ENCODE measurements at regions not wholly inside any gene's neighbourhood (a gene's known extent, or its start where the extent isn't known, plus 50 kb on each side); places are given as distances from the start of the nearest gene placed in this dataset.
"Not testable (repeated sequence)": the region's sequence is repeated elsewhere in the genome, so short reads cannot be mapped to it uniquely, and the experiment has no call there.

- ATAC-seq (ENCODE audit: low read depth); H3K9me3 Mint-ChIP-seq (ENCODE audit: insufficient read depth); H3K4me1 ChIP-seq (ENCODE audit: control insufficient read depth in 2 of 2, insufficient read depth in 2 of 2, low read length in 2 of 2); H3K4me3 Mint-ChIP-seq; H3K9me3 ChIP-seq (ENCODE audit: control extremely low read depth in 1 of 3, control insufficient read depth in 2 of 3, insufficient read depth in 1 of 3, low read length in 2 of 3); H3K27ac ChIP-seq (ENCODE audit: low read length in 2 of 2); H3K79me2 ChIP-seq (ENCODE audit: control insufficient read depth, insufficient read depth, low read length); H3K9ac ChIP-seq (ENCODE audit: low read length); intact Hi-C loops (cut with micrococcal nuclease); H3K27me3 Mint-ChIP-seq; H3K36me3 ChIP-seq (replicated peaks in 1 of 2; ENCODE audit: control extremely low read depth in 1 of 2, control insufficient read depth in 1 of 2, extremely low read depth in 1 of 2, insufficient read depth in 2 of 2, low read length in 1 of 2); H3K4me3 ChIP-seq (ENCODE audit: control extremely low read depth in 1 of 5, extremely low read depth in 1 of 5, insufficient read depth in 1 of 5, low read depth in 2 of 5, low read length in 4 of 5); CTCF ChIA-PET; POLR2A ChIA-PET; H3K4me2 ChIP-seq (replicated peaks; ENCODE audit: low read depth, low read length, poor library complexity, severe bottlenecking); H4K20me1 ChIP-seq (ENCODE audit: control insufficient read depth, insufficient read depth, low read length, poor library complexity, severe bottlenecking); DNase-seq; H3K27ac Mint-ChIP-seq; H3K27me3 ChIP-seq (replicated peaks in 1 of 4; ENCODE audit: control extremely low read depth in 1 of 4, control insufficient read depth in 3 of 4, insufficient read depth in 4 of 4, low read length in 3 of 4); H2AFZ ChIP-seq (ENCODE audit: insufficient read depth, low read depth, low read length, poor library complexity, severe bottlenecking); H3K4me1 Mint-ChIP-seq: not testable (repeated sequence)
- WGBS (ENCODE audit: insufficient coverage) = 65% methylated on average over 5 of the region's 6 CpGs
Observed at GRCh38 chr4:49226216-49226866, 240.3 kb downstream of the CWH43 start.

- H3K9me3 ChIP-seq (ENCODE audit: control extremely low read depth in 1 of 3, control insufficient read depth in 2 of 3, insufficient read depth in 1 of 3, low read length in 2 of 3); H3K9ac ChIP-seq (ENCODE audit: low read length); H3K4me3 Mint-ChIP-seq; H4K20me1 ChIP-seq (ENCODE audit: control insufficient read depth, insufficient read depth, low read length, poor library complexity, severe bottlenecking); H3K4me3 ChIP-seq (ENCODE audit: control extremely low read depth in 1 of 5, extremely low read depth in 1 of 5, insufficient read depth in 1 of 5, low read depth in 2 of 5, low read length in 4 of 5); intact Hi-C loops (cut with micrococcal nuclease); H3K36me3 ChIP-seq (replicated peaks in 1 of 2; ENCODE audit: control extremely low read depth in 1 of 2, control insufficient read depth in 1 of 2, extremely low read depth in 1 of 2, insufficient read depth in 2 of 2, low read length in 1 of 2); H3K27me3 Mint-ChIP-seq; POLR2A ChIA-PET; CTCF ChIA-PET; H3K27ac ChIP-seq (ENCODE audit: low read length in 2 of 2); H3K27ac Mint-ChIP-seq; ATAC-seq (ENCODE audit: low read depth); H3K4me1 ChIP-seq (ENCODE audit: control insufficient read depth in 2 of 2, insufficient read depth in 2 of 2, low read length in 2 of 2); H3K4me2 ChIP-seq (replicated peaks; ENCODE audit: low read depth, low read length, poor library complexity, severe bottlenecking); H3K9me3 Mint-ChIP-seq (ENCODE audit: insufficient read depth); H3K79me2 ChIP-seq (ENCODE audit: control insufficient read depth, insufficient read depth, low read length); H3K4me1 Mint-ChIP-seq; H3K27me3 ChIP-seq (replicated peaks in 1 of 4; ENCODE audit: control extremely low read depth in 1 of 4, control insufficient read depth in 3 of 4, insufficient read depth in 4 of 4, low read length in 3 of 4); DNase-seq; H2AFZ ChIP-seq (ENCODE audit: insufficient read depth, low read depth, low read length, poor library complexity, severe bottlenecking): not testable (repeated sequence)
- 100% methylated on average over 1 of the region's 1 CpG for WGBS (ENCODE audit: insufficient coverage)
Observed at GRCh38 chr4:49227941-49228340, 241.9 kb downstream of the CWH43 start.

GRCh38 chr4:49229243-49229642, 243.2 kb downstream of the CWH43 start:
- H3K36me3 ChIP-seq (replicated peaks in 1 of 2; ENCODE audit: control extremely low read depth in 1 of 2, control insufficient read depth in 1 of 2, extremely low read depth in 1 of 2, insufficient read depth in 2 of 2, low read length in 1 of 2); H3K9me3 Mint-ChIP-seq (ENCODE audit: insufficient read depth); H3K27ac Mint-ChIP-seq; POLR2A ChIA-PET; H3K27me3 ChIP-seq (replicated peaks in 1 of 4; ENCODE audit: control extremely low read depth in 1 of 4, control insufficient read depth in 3 of 4, insufficient read depth in 4 of 4, low read length in 3 of 4); H2AFZ ChIP-seq (ENCODE audit: insufficient read depth, low read depth, low read length, poor library complexity, severe bottlenecking); H3K9ac ChIP-seq (ENCODE audit: low read length); H3K4me3 Mint-ChIP-seq; H3K4me3 ChIP-seq (ENCODE audit: control extremely low read depth in 1 of 5, extremely low read depth in 1 of 5, insufficient read depth in 1 of 5, low read depth in 2 of 5, low read length in 4 of 5); intact Hi-C loops (cut with micrococcal nuclease); H3K4me1 ChIP-seq (ENCODE audit: control insufficient read depth in 2 of 2, insufficient read depth in 2 of 2, low read length in 2 of 2); H3K27ac ChIP-seq (ENCODE audit: low read length in 2 of 2); H3K4me2 ChIP-seq (replicated peaks; ENCODE audit: low read depth, low read length, poor library complexity, severe bottlenecking); H4K20me1 ChIP-seq (ENCODE audit: control insufficient read depth, insufficient read depth, low read length, poor library complexity, severe bottlenecking); DNase-seq; H3K27me3 Mint-ChIP-seq; H3K79me2 ChIP-seq (ENCODE audit: control insufficient read depth, insufficient read depth, low read length); CTCF ChIA-PET; H3K9me3 ChIP-seq (ENCODE audit: control extremely low read depth in 1 of 3, control insufficient read depth in 2 of 3, insufficient read depth in 1 of 3, low read length in 2 of 3); H3K4me1 Mint-ChIP-seq; ATAC-seq (ENCODE audit: low read depth): not testable (repeated sequence)
- 43% methylated on average over 1 of the region's 1 CpG for WGBS (ENCODE audit: insufficient coverage)

GRCh38 chr4:49229713-49230112, 243.6 kb downstream of the CWH43 start:
- WGBS (ENCODE audit: insufficient coverage) = 64% methylated on average over 5 of the region's 6 CpGs
- H4K20me1 ChIP-seq (ENCODE audit: control insufficient read depth, insufficient read depth, low read length, poor library complexity, severe bottlenecking); H3K27me3 Mint-ChIP-seq; H3K4me1 Mint-ChIP-seq; H3K27me3 ChIP-seq (replicated peaks in 1 of 4; ENCODE audit: control extremely low read depth in 1 of 4, control insufficient read depth in 3 of 4, insufficient read depth in 4 of 4, low read length in 3 of 4); ATAC-seq (ENCODE audit: low read depth); intact Hi-C loops (cut with micrococcal nuclease); CTCF ChIA-PET; H3K79me2 ChIP-seq (ENCODE audit: control insufficient read depth, insufficient read depth, low read length); H3K27ac Mint-ChIP-seq; POLR2A ChIA-PET; H3K9ac ChIP-seq (ENCODE audit: low read length); H3K36me3 ChIP-seq (replicated peaks in 1 of 2; ENCODE audit: control extremely low read depth in 1 of 2, control insufficient read depth in 1 of 2, extremely low read depth in 1 of 2, insufficient read depth in 2 of 2, low read length in 1 of 2); H3K27ac ChIP-seq (ENCODE audit: low read length in 2 of 2); H3K9me3 Mint-ChIP-seq (ENCODE audit: insufficient read depth); H3K9me3 ChIP-seq (ENCODE audit: control extremely low read depth in 1 of 3, control insufficient read depth in 2 of 3, insufficient read depth in 1 of 3, low read length in 2 of 3); H3K4me3 Mint-ChIP-seq; H3K4me2 ChIP-seq (replicated peaks; ENCODE audit: low read depth, low read length, poor library complexity, severe bottlenecking); H3K4me3 ChIP-seq (ENCODE audit: control extremely low read depth in 1 of 5, extremely low read depth in 1 of 5, insufficient read depth in 1 of 5, low read depth in 2 of 5, low read length in 4 of 5); H3K4me1 ChIP-seq (ENCODE audit: control insufficient read depth in 2 of 2, insufficient read depth in 2 of 2, low read length in 2 of 2); DNase-seq; H2AFZ ChIP-seq (ENCODE audit: insufficient read depth, low read depth, low read length, poor library complexity, severe bottlenecking): not testable (repeated sequence)
